ENCODE measurements at regions not wholly inside any gene's neighbourhood (a gene's known extent, or its start where the extent isn't known, plus 50 kb on each side); places are given as distances from the start of the nearest gene placed in this dataset.

- TF ChIP-seq ESRRA (CRISPR knock-in tag; IDR thresholded peaks at IDR 0.05; ENCODE audit: low read depth), result no peak
- no peak for TF ChIP-seq ZNF598 (CRISPR knock-in tag; IDR thresholded peaks at IDR 0.05; ENCODE audit: borderline replicate concordance)
- no peak for TF ChIP-seq ZNF335 (CRISPR knock-in tag; IDR thresholded peaks at IDR 0.05)
- in situ Hi-C loops (cut with HindIII; ENCODE audit: extremely low pct_ligation_motif_present, low pct_unique_long_range_greater_than_20kb), result no loop called here
- Histone ChIP-seq H2AFZ (ENCODE audit: low read length) (no peak overlapping the region), H3K4me1 (ENCODE audit: insufficient read depth, low read length) (no peaks in the 10 kb centered on the region), H3K79me2 (ENCODE audit: insufficient read depth, low read length) (no peaks in the 10 kb centered on the region), H4K20me1 (ENCODE audit: insufficient read depth, low read length) (no peaks in the 10 kb centered on the region), H3K27ac (ENCODE audit: extremely low read length, insufficient read depth, low read length) (no peak overlapping the region), H3K27me3 (ENCODE audit: control insufficient read depth in 1 of 2, insufficient read depth in 2 of 2, low read length in 2 of 2) (no peaks in the 10 kb centered on the region), H3K9me3 (ENCODE audit: low read length) (peaks cover 60% of the 10 kb centered on the region), H3K4me3 (replicated peaks in 1 of 3; ENCODE audit: insufficient read depth in 1 of 3, low read depth in 2 of 3, low read length in 3 of 3) (no peak overlapping the region), H3K36me3 (replicated peaks in 1 of 2; ENCODE audit: control insufficient read depth in 1 of 2, insufficient read depth in 2 of 2, low read length in 2 of 2) (no peaks in the 10 kb centered on the region), H3K4me2 (ENCODE audit: low read depth, low read length) (no peak overlapping the region), H3K9ac (ENCODE audit: insufficient read depth, low read depth, low read length) (no peak overlapping the region)
- DNase-seq (ENCODE audit: low spot score) (no peak), FAIRE-seq (no peak), ATAC-seq (no peak)
- no TSS peak for BruUV-seq (replicated peaks)
- WGBS (ENCODE audit: low lambda C conversion rate), result 28% methylated on average over 3 of the region's 3 CpGs
- CTCF ChIA-PET (ENCODE audit: low intra/inter-chr PET ratio, low total read pairs), result no interaction called here
- POLR2A ChIA-PET, result no interaction called here
- intact Hi-C loops (cut with micrococcal nuclease; ENCODE audit: unreplicated experiment), result no loop called here
These were observed 507.8 kb upstream of the ZNF608 start for GRCh38 chr5:125254267-125254666.

GRCh38 chr5:125256296-125256695, 509.9 kb upstream of the ZNF608 start:
- Histone ChIP-seq H4K20me1 (ENCODE audit: insufficient read depth, low read length) (no peaks in the 10 kb centered on the region), H3K27me3 (ENCODE audit: control insufficient read depth in 1 of 2, insufficient read depth in 2 of 2, low read length in 2 of 2) (no peaks in the 10 kb centered on the region), H3K4me2 (ENCODE audit: low read depth, low read length) (no peak overlapping the region), H3K4me1 (ENCODE audit: insufficient read depth, low read length) (no peaks in the 10 kb centered on the region), H3K27ac (ENCODE audit: extremely low read length, insufficient read depth, low read length) (no peak overlapping the region), H3K79me2 (ENCODE audit: insufficient read depth, low read length) (no peaks in the 10 kb centered on the region), H2AFZ (ENCODE audit: low read length) (no peak overlapping the region), H3K36me3 (replicated peaks in 1 of 2; ENCODE audit: control insufficient read depth in 1 of 2, insufficient read depth in 2 of 2, low read length in 2 of 2) (no peaks in the 10 kb centered on the region), H3K9ac (ENCODE audit: insufficient read depth, low read depth, low read length) (no peak overlapping the region), H3K9me3 (ENCODE audit: low read length) (peaks cover 50% of the 10 kb centered on the region), H3K4me3 (replicated peaks in 1 of 3; ENCODE audit: insufficient read depth in 1 of 3, low read depth in 2 of 3, low read length in 3 of 3) (no peak overlapping the region)
- no peak for DNase-seq (ENCODE audit: low spot score)
- POLR2A ChIA-PET, result no interaction called here
- ATAC-seq, result no peak
- CTCF ChIA-PET (ENCODE audit: low intra/inter-chr PET ratio, low total read pairs), result no interaction called here
- FAIRE-seq, result no peak
- intact Hi-C loops (cut with micrococcal nuclease; ENCODE audit: unreplicated experiment), result no loop called here
- in situ Hi-C loops (cut with HindIII; ENCODE audit: extremely low pct_ligation_motif_present, low pct_unique_long_range_greater_than_20kb), result no loop called here
- TF ChIP-seq SP5 (CRISPR knock-in tag; IDR thresholded peaks at IDR 0.05; ENCODE audit: borderline replicate concordance, low read depth), result no peak
- peak in 1 of 2 experiments; percentile 45; a peak in 1 of 4 replicates for TF ChIP-seq MAFK (conservative IDR thresholded peaks at IDR 0.05 in 1 of 2, IDR thresholded peaks at IDR 0.05 in 1 of 2; ENCODE audit: low read length in 2 of 2)
- no peak for TF ChIP-seq ZKSCAN5 (CRISPR knock-in tag; IDR thresholded peaks at IDR 0.05)
- BruUV-seq (replicated peaks), result no TSS peak
- 5% methylated on average over 3 of the region's 3 CpGs for WGBS (ENCODE audit: low lambda C conversion rate)

Measured in HepG2 (cell line).